ENCODE measurements at regions not wholly inside any gene's neighbourhood (a gene's known extent, or its start where the extent isn't known, plus 50 kb on each side); places are given as distances from the start of the nearest gene placed in this dataset.

GRCh38 chr1:43065191-43065590, 106.5 kb upstream of the SLC2A1 start:
- TF ChIP-seq CTCF (IDR thresholded peaks at IDR 0.05) (no peak), POLR2A (IDR thresholded peaks at IDR 0.05) (no peak)
